A549 (cell line): ENCODE measurements at regions not wholly inside any gene's neighbourhood (a gene's known extent, or its start where the extent isn't known, plus 50 kb on each side); places are given as distances from the start of the nearest gene placed in this dataset.

Source experiments
- CEBPB ChIP-seq, 2 experiments: fragments of >200 bp in 1 of 2; sonication (Bioruptor Twin) in 1 of 2; formaldehyde crosslinking in 1 of 2; IDR thresholded peaks; 2 replicates each; pipeline ENCODE4 v1.6.1; 2012 to 2016
- CTCF ChIP-seq: fragments of >200 bp; sonication (Bioruptor Twin); formaldehyde crosslinking; IDR thresholded peaks from 3 replicates; pipeline ENCODE4 v1.5.1; 2016
- EP300 ChIP-seq, 2 experiments: fragments of >200 bp; sonication (Bioruptor Twin); formaldehyde crosslinking; IDR thresholded peaks; 2 replicates in 1 of 2; 3 replicates in 1 of 2; pipeline ENCODE4 v1.6.1; 2016 to 2017
- FOXS1 ChIP-seq: fragments of 250-450 bp; sonication (Bioruptor Pico); IDR thresholded peaks from 2 replicates; pipeline ENCODE4 v1.5.0; 2020; ENCODE audit warnings: mild to moderate bottlenecking, moderate library complexity
- JUNB ChIP-seq: fragments of >200 bp; sonication (Bioruptor Twin); formaldehyde crosslinking; IDR thresholded peaks from 2 replicates; pipeline ENCODE4 v1.6.1; 2016
- RAD21 ChIP-seq, 2 experiments: fragments of >200 bp in 1 of 2; sonication (Bioruptor Twin) in 1 of 2; formaldehyde crosslinking in 1 of 2; IDR thresholded peaks in 1 of 2; conservative IDR thresholded peaks in 1 of 2; 2 replicates in 1 of 2; 3 replicates in 1 of 2; pipeline ENCODE4 v1.6.1; 2012 to 2018; ENCODE audit warnings: inconsistent platforms in 1 of 2
- REST ChIP-seq: fragments of 200-600 bp; sonication (generic); IDR thresholded peaks from 2 replicates; pipeline ENCODE4 v1.6.1; 2016; ENCODE audit warnings: antibody characterized with exemption, mild to moderate bottlenecking, moderate library complexity

- no peak for TF ChIP-seq CTCF
- no peak for TF ChIP-seq FOXS1
- no peak for TF ChIP-seq JUNB
- TF ChIP-seq EP300 (IDR thresholded peaks at IDR 0.05): no peak
- TF ChIP-seq RAD21 (conservative IDR thresholded peaks at IDR 0.05 in 1 of 2, IDR thresholded peaks at IDR 0.05 in 1 of 2): no peak
- TF ChIP-seq REST: no peak
- no peak for TF ChIP-seq CEBPB (IDR thresholded peaks at IDR 0.05)
These were observed 188.8 kb downstream of the CD83 start for GRCh38 chr6:14306151-14306906.
